Inferior parietal cortex (tissue), 1 donor: ENCODE measurements at regions not wholly inside any gene's neighbourhood (a gene's known extent, or its start where the extent isn't known, plus 50 kb on each side); places are given as distances from the start of the nearest gene placed in this dataset.

Experiments
- DNase-seq: peaks from one replicate; pipeline ENCODE4 v3.0.0-alpha.2; 2016; ENCODE audit errors: extremely low spot score

DNA sequence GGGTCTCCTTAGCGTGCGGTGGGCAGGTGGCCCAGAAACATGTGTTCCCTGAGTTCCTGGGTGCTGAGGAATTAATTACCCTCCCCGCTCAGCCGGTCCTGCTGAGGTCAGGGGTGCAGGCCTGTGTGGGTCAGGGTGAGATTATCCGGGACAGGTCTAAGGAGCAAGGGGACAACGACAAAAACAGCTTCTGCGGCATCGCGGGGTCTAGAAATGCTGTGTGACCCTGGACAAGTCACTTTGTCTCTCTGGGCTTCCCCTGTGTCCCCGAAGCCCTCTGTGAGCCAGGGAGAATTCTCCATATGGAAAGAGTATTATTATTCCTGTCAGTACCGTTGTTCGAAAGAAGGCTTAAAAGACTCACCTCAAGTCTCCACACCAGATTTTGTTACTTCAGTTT is 186.1 kb downstream of the MN1 start:
- no peak for DNase-seq

DNA sequence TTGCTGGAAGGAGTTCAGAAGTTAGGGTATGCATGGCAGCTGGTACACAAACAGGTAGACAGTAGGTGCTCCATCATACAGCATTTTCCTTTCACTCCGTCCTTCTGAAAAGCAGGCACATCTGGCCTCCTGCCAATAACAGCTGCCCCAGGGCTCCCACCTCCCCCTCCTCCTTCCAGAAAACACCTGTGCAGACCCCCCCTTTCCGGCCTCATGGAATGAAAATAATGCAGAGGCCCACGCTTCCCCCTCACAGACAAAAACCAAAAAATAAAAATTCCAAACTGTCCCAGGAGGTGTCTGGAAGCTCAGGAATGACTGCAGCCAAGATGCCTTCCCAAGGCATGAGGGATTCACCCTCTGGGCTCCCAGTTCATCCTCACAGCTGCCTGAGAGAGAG is 185.5 kb downstream of the MN1 start:
- DNase-seq = no peak

DNA sequence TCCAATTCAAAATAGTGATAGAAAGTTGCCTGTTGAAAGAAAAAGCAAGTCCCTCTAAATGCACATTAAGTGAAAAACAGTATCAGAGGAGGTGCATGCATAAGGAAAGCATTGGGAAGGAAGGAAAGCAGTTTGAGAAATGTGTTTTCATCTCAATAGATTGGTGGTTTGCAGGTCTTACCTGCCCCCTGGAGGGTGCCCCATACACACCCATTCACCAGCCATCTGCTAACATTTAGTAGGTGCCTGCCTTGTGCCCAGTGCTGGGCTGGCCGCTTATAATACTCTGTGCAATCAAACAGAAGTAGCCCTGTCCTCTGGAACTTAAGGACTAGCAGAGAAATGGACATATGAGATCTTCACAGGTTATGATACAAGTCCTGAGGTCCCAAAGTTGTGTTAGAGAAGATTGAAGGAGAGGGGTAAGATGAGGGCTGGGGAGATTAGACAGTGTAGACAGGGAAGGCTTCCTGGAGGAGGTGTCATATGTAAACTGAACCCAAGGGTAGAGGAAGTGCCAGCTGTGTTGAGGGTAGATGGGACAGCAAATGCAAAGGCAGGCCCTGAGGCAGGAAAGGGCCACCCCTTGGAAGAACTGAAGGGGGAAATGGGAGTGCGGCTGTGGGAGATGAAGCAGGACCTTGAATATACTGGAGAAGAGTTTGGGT is 184.2 kb downstream of the MN1 start:
- no peak for DNase-seq

DNA sequence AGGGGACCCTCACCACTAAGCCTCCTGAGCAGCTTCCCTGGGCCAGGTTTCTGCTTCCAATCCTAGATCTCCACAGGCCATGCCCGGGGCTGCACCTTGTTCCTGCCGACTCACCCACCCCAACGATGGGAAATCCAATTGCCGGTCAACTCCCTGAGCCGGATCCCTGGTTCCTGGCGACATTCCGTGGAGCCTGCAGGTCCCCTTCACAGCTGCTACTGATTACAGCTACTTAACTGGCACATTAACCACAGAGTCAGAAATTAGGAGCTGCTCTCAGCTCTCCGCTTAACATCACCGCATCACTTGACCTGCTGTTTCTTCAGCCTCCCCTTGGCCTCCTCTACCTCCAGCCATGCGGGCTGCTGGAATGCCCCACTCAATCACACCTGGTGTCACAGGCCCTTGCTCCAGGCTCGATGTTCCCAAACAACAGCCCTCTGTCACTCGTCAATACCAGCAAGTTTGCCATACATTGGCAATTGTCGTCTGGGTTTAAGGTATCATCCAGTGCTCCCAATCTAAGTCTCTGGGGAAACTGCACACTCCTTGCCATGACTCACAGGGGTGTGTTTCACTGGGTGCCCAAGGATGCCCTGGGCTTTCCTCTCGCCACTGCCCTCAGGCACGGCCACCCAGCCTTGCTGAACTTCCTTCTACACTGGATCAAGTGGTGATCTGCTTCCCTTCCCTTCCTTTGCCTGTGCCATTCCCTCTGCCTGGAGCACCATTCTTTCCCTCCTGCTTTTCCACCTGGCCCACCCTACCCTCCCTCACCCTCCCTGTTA is 181.0 kb downstream of the MN1 start:
- DNase-seq = no peak

DNA sequence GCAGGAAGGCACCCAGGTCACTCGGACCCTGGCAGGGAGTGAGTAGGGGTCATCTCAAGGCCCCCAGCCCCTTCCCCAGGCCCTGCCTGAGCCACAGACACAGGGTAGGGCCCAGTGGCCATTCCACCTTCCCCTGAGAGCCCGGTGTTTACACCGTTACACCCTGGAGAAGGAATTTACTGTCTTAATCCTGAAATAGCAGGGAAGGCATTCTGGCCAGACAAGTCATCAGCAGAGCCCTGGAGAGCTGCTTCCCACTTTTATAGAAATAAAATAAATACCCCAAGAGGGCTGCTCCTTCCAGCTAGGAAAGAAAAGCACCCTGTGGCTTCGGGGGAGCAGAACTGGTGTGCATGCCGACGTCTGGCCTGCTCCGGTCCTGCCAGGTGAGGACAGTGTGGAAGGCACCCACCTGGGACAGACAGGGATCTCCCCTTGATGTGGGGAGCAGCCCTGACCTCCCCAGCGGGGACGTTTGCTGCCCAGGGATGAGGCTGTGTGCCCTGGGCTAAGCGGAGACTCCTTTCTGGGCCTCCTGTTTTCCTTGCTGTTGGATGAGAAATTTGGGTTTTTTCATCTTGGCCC is 180.0 kb downstream of the MN1 start:
- no peak for DNase-seq

DNA sequence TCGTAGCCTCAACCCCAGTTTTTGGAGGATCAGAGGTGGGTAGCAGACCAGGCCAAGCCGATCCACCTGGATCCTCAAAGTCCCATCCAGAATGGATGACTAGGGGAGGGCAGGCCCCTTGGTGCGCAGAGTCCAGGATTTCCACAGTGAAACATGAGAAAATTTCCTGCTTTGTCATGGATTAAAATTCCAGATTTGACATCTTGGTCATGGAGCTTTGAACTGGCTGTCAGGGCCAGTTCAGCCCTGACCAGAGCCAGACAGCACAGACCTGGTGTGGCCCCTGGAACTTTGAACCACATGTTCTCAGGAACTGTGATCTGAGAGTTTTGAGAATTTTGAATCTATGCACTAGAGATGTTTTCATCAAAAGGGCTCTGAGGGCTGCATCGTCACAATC is 177.5 kb downstream of the MN1 start:
- no peak for DNase-seq

DNA sequence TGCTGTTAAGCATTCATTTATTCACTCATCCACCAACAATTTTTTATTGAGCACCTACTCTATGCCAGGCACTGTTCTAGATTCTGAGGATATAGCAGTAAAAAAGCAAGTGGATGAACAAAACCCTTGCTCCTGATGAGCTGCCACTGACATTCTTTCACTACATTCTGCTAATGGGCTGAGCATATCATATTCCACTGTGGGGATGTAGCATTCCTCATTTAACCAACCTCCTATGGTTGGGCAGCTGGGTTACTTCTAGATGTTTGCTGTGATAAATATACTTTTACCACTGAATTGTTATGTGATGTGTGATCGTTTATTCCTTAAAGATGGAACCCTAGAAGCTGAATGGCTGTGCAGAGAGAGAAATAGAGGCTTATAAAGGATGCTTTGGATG is 176.9 kb downstream of the MN1 start:
- no peak for DNase-seq

DNA sequence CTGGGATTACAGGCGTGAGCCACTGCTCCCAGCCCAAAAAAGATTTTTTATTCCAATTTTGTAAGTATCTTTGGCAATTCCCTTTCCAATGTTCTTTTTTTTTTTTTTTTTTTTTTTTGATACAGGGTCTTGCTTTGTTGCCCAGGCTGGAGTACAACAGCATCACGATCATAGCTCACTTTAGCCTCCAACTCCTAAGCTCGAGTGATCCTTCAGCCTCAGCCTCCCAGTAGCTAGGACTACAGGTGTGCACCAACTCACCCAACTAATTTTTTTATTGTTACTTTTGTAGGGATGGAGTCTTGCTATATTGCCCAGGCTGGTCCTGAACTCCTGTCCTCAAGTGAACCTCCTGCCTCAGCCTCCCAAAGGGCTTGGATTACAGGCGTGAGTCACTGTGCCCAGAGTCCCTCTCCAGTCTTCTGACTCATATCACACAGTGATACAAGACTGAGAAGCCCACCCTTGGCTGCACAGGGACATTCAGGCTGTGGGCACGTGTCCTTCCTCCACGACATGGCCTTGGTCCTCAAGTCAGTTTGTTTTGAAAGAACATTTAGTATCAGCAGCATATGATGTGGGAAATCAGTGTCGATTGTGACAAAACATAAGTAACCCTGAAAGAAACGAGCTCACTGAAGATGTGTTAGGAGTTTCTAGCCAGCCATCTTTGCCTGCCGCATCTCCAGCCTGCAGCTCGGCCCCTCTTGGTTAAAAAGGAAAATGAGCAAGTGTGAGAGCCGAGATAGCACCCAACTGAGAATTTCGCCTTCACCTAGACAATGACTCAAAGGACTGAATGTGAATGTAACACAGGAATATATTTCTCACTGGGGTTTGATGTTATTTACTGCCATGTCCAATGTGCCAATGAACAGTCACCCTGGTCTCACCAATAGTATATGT is 175.5 kb downstream of the MN1 start:
- no peak for DNase-seq

DNA sequence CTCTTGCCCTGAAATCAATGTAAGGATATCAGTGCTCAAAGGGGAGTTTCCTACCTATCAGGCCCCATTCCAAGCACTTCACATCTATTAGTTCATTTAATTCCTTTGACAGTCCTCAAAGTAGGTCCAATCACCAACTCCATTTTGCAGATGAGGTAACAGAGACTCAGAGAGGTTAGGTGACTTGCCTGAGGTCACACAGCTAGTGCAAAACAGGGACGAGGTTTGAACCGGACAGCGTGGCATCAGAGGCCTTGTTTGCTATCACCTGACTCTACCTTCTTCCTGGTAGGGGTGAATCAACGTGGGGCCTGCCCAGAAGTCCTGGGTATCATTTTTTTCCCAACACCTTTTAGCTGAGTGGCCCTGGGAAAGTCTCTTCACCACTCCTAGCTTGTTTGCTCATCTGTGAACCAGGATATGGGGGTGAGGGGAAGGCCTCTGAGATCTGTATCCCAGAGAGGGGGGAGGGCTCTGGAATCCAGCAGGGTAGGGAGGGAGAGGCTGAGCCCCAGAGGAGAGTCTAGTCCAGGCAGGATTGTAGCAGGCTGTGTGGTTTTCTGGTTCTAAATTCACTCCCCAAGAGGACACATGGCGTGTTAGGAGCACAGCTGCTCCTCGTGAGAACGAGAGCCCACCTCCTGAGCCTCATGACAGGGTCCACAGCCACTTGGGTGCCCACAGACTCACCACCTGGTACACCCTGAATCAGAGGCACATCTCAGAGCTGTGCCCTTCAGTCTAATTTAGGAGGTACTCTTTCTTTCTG is 174.7 kb downstream of the MN1 start:
- DNase-seq = no peak

DNA sequence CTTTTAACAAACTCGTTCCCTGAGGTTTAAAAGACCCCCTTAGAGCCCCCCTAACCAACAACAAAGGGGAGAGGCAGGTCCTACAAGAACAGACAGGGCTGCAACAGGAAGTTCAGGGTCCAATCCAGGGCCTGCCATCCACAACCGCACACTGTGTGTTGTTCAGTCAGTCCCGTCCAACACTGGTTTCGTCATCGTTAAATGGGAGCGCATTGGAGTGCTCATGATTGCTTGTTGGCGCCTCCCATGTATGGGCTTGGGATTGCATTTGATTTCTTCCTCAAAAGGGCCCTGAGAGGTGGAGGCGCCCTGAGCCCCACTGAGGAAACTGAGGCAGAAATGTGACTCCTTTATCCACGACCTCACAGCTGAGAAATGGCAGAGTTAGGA is 174.1 kb downstream of the MN1 start:
- no peak for DNase-seq

DNA sequence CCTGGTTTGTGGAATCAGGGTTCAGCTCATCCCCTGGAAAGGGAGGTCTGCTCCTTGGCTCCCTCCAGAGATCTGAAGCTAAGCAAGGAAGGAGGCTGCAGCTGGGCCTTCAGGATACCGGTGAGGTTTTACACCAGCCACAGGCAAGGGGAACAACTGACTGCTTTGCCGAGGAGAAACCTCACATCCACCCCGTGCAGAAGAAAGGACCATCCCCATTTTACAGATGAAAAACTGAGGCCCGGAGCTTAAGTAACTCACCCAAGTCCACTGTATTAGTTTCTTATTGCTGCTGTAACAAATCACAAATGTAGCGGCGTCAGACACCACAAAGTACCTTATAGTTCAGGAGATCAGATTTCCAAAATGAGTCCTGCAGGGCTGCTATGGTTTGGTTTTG is 173.7 kb downstream of the MN1 start:
- DNase-seq = no peak

DNA sequence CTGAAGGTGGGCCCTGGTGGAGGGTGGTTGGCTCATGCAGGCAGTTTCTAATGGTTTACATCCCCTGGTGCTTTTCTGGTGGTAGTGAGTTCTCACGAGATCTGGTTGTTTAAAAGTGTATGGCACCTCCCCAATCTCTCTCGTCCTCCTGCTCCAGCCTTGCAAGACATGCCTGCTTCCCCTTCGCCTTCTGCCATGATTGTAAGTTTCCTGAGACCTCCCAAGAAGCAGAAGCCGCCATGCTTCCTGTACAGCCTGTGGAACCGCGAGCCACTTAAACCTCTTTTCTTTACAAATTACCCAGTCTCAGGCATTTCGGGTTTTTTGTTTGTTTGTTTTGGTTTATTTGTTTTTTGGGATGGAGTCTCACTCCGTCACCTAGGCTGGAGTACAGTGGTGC is 173.2 kb downstream of the MN1 start:
- DNase-seq = no peak

DNA sequence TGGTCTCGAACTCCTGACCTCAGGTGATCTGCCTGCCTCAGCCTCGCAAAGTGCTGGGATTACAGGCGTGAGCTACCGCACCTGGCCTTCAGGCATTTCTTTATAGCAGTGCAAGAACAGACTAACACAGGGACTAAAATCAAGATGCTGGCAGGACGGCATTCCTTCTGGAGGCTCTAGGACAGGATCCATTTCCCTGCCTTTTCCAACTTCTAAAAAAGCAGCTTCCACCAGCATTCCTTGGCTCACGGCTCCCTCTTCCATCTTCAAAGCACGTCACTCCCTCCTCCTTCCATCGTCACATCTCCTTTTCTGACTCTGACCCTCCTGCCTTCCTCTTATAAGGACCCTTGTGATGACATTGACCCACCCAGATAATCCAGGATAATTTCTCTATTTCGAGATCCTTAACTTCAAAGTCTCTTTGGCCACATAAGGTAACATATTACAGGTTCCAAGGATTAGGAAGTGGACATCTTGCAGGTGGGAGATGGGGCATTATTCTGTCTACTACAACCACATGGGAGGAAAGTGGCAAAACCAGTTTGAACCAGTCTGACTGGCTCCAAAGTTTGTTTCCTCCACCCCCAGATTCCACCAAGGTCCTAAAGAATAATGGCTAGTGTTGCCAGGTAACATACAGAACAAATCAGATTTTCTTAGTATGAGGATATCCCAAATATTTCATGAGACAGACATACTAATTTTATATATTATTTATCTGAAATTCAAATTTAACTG is 172.5 kb downstream of the MN1 start:
- no peak for DNase-seq

DNA sequence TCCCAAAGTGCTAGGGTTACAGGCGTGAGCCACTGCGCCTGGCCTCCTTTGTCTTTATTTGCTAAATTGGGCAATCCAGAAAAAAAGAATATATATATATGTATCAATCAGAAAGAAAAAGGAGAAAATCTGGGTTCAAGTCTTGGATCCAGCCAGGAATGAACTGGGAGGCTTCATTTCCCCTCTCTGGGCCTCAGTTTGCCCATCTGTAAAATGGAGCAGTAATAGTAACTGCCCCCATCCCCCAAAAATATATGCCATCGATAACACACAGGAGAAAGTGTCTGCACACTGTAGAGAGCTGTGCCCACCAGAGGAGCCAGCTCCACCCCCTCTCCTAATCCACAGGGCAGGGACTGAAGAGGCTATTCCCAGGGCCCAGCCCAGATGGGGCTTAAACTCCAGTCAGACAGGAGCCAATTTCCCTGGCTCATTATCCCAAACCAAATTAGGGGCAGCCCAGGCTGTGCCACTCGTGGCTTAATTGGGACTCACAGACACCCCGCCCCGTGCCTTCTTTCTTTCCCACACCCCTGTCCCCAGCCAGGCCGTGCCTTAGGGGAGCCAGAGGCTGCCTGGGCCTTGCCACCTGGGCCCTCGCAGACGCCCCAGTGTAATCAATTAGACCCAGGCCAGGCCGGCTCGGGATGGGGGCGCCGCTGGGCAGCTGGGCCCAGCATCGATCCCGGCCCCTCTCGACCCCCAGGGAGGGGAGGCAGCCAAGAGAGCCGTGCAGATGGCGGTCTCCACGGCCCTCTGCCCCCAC is 171.5 kb downstream of the MN1 start:
- no peak for DNase-seq

DNA sequence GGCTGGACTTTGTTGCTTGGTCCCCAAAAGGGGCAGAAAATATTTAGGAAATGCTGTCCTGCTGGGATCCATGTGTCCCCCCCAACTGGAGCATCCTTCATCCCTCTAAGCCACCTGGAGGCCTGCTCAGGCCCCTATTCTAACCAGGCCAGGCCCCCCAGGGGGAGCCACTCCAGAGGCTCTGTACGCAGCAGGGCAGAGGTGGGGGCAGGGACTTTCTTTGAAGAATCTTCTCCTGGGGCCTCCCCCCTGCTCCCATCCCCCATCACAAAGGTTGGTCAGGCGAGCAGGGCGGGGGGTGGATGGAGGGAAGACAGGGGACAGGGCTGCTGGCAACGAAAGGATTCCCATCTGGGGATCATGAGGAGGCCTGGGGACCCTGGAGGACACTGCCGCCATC is 170.8 kb downstream of the MN1 start:
- no peak for DNase-seq

DNA sequence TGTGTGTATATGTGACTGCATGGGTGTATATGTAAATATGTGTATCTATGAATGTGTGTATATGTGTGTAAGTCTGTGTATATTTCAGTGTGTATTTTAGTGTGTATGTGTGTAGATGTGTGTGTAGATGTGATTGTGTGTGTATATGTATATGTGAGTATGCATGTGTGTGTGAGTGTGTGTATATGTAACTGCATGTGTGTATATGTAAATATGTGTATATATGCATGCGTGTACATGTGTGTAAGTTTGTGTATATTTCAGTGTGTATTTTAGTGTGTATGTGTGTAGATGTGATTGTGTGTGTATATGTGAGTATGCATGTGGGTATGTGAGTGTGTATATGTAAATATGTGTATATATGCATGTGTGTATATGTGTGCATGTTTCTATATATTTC is 169.9 kb downstream of the MN1 start:
- no peak for DNase-seq

DNA sequence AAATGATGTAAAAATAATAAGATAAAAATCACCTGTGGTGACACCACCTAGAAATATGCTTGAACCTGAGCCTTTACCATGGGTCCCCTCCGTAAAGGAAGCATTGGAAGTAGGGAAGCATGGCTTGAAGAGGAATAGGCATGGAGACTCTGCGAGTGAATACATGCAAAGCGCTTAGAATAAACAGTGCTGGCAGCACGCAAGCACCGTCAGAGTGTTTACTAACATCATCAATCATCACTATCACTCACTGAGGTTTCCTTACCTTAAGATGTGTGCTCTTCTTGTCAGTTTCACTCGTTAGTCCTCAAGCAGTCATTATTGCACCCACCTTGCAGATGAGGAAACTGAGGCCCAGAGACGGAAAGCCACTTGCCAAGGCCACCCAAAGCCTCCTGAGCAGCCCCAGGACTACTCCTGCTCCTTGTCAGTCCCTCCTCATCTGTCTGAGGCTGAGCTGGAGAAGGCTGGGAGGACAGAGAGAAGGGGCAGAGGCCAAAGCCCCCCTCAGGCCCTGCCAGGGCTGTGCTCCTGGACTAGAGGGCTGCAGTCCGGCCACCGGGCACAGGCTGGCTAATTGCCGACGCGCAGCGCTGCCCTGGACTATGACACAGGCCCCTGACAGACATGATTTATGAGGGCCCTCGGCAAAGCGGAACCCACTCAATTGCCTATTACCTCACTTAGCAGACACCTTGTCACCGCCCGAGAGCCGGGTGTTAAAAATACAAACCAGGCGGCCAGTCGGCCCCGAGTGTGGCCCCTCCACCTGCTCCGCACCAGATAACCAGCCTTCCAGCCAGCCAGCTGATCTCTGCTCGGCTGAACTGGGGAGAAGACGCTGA is 168.9 kb downstream of the MN1 start:
- no peak for DNase-seq

DNA sequence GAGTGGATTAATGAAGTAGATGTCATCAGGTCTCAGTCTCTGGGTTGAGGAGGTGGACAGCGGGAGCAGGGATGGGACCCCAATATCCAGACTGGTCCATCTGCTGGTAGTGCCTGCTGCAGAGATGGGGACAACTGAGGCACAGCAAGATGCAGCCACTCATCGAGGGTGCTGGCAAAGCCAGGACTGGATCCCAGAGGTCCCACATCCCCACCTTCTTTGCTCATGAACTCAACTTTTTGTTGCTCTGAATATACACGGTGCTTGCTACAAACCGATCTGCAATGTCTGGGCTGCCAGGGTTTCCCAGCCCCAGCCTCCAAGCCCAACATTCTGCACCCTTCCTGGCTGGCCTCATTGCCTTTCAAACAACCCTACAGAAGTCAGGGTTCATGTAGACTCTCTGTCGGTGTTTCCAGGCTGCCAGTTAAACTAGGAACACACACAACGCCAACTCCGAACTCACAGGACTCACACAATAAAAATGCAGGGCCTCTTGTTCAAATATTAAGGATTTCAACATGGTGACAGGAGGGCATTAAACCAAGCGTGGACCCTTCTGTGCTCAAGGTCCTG is 168.2 kb downstream of the MN1 start:
- DNase-seq = no peak
